A549 (cell line): ENCODE measurements at regions not wholly inside any gene's neighbourhood (a gene's known extent, or its start where the extent isn't known, plus 50 kb on each side); places are given as distances from the start of the nearest gene placed in this dataset.

Source experiments
- CHD2 ChIP-seq: fragments of 150-350 bp; IDR thresholded peaks from 2 replicates; pipeline ENCODE4 v1.6.1; 2014; ENCODE audit warnings: low read length; ENCODE audit not compliant: partially characterized antibody
- CTCF ChIP-seq: fragments of >200 bp; sonication (Bioruptor Twin); formaldehyde crosslinking; IDR thresholded peaks from 3 replicates; pipeline ENCODE4 v1.5.1; 2016
- EHMT2 ChIP-seq: fragments of 200-600 bp; sonication (generic); IDR thresholded peaks from 2 replicates; pipeline ENCODE4 v1.6.1; 2016; ENCODE audit warnings: antibody characterized with exemption, low read depth, mild to moderate bottlenecking, moderate library complexity
- FOSL2 ChIP-seq, 2 experiments: fragments of 450-650 bp in 1 of 2; fragments of >200 bp in 1 of 2; sonication (Bioruptor Twin) in 1 of 2; formaldehyde crosslinking; IDR thresholded peaks; 2 replicates each; pipeline versions ENCODE4 v1.5.0 to v1.6.1; 2016 to 2020; ENCODE audit warnings: mild to moderate bottlenecking in 1 of 2, moderate library complexity in 1 of 2
- KDM1A ChIP-seq: fragments of 200-600 bp; sonication (generic); IDR thresholded peaks from 2 replicates; pipeline ENCODE4 v1.6.1; 2016; ENCODE audit warnings: low read depth, mild to moderate bottlenecking
- KDM5A ChIP-seq: fragments of 200-600 bp; sonication (generic); IDR thresholded peaks from 2 replicates; pipeline ENCODE4 v1.6.1; 2016; ENCODE audit warnings: antibody characterized with exemption, mild to moderate bottlenecking
- MAX ChIP-seq: IDR thresholded peaks from 2 replicates; pipeline ENCODE4 v1.6.1; 2012
- NPAS2 ChIP-seq: fragments of 250-450 bp; sonication (Bioruptor Pico); IDR thresholded peaks from 2 replicates; pipeline ENCODE4 v1.8.0; 2022; ENCODE audit warnings: mild to moderate bottlenecking, moderate library complexity, borderline replicate concordance
- USF2 ChIP-seq: fragments of 450-650 bp; IDR thresholded peaks from 2 replicates; pipeline ENCODE4 v1.6.1; 2014; ENCODE audit warnings: antibody characterized with exemption

- TF ChIP-seq KDM5A: no peak
- TF ChIP-seq CHD2: no peak
- no peak for TF ChIP-seq KDM1A
- no peak for TF ChIP-seq CTCF
- no peak for TF ChIP-seq EHMT2
- no peak for TF ChIP-seq NPAS2 (CRISPR knock-in tag)
- no peak for TF ChIP-seq MAX
- TF ChIP-seq FOSL2 (IDR thresholded peaks at IDR 0.05): no peak
- TF ChIP-seq FOSL2 (CRISPR knock-in tag; IDR thresholded peaks at IDR 0.05): no peak
- no peak for TF ChIP-seq USF2
Measured at GRCh38 chr12:90337018-90337417, 618.0 kb downstream of the CCER1 start.
